Activated naive CD8-positive, alpha-beta T cell treated with anti-CD3 and anti-CD28 coated beads, Interleukin-2, amount 50 U/mL, for 16 hours (primary cell): ENCODE measurements at regions not wholly inside any gene's neighbourhood (a gene's known extent, or its start where the extent isn't known, plus 50 kb on each side); places are given as distances from the start of the nearest gene placed in this dataset.
"Not testable (repeated sequence)": the region's sequence is repeated elsewhere in the genome, so short reads cannot be mapped to it uniquely, and the experiment has no call there.

ENCODE experiments used
- DNase-seq: peaks from one replicate; pipeline ENCODE4 v3.0.0-alpha.2; 2020; ENCODE audit warnings: low read depth, low spot score

DNA sequence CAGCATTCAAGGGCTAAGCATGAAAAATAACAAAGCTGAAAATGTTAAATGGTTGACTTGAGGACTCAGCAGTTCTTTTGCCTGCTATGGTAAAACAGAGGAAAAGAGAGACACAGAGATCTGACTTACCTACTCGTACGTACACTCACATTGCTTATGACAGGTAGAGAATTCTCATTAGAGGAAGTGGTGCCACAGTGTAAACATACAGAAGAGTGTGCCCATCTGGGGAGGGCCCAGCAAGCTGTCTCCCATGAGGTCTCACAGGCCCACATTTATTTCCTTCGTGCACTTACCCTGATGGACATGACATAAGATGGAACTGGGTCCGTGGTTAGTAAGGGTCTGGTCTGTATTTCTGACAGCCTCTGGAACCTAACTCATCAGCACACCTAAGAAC lies 729.1 kb downstream of the BCL11A start:
- DNase-seq: no peak

DNA sequence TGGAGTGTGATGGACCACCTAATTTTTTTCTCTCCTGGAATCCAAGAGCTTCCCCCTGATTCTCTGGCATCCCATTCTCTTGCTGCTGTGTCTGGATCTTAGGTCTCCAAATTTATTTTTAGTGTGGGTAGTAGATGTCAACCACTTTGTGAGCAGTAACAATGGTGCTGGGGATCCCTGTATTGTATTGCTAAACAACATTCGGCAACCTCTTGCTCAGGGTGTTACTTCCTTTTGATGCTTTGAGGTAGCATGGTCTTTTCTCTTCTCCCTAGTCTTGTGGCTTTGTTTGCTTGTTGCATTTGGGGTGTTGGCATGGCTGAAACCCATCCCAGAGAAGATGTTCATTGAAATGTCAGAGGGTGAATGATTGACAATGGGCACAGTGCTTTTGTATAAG lies 737.4 kb downstream of the BCL11A start:
- DNase-seq: no peak

DNA sequence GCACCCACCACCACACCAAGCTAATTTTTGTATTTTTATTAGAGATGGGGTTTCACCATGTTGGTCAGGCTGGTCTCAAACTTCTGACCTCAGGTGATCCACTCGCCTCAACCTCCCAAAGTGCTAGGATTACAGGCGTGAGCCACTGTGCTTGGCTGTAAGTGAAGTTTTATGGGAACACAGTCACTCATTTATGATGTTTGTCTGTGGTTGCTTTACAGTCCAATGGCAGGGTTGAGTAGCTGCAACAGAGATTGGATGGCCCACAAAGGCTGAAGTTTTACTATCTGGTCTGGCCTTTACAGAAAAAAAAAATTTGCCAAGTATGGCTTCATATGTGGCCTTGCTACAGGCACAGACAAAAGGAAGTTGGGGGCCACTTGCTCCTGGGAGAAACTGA lies 743.2 kb downstream of the BCL11A start:
- DNase-seq: not testable (repeated sequence)

DNA sequence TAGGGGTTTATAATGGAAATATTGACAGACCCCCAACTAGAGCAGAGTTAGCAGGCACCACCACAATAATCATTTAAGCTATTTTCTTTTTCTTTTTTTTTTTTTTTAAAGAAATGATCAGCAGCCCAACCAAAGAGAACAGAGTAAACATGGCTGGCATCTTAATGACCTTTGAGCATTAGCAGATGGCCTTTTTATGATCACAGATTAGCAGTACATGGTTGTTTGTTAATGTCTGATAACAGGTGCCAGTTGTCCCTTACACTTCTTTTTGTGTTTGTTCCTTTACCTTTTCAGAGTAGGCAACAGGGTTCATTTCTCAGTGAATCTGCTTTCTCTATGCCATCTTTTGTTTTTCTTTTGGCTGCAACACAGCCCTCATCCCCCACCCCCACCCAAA lies 747.0 kb downstream of the BCL11A start:
- DNase-seq: no peak

DNA sequence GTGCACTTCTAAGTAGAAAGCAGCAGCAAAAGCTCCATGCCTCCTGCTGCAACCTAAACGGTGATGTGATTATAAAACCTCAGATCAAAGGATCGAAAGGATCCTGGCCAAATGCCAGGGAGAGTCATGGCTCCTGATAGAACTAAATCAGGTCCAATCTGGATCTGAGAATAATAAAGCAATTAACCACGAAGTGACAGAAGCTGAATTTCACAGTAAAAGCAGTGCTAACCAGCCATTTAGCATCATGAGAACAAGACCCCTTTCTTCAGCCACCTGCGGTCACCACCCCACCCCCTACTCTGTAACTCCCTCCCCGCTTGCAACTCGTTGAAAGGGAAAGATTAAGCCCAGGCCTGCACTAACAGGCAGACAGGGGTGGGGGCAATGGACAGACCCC lies 748.7 kb downstream of the BCL11A start:
- DNase-seq: no peak

DNA sequence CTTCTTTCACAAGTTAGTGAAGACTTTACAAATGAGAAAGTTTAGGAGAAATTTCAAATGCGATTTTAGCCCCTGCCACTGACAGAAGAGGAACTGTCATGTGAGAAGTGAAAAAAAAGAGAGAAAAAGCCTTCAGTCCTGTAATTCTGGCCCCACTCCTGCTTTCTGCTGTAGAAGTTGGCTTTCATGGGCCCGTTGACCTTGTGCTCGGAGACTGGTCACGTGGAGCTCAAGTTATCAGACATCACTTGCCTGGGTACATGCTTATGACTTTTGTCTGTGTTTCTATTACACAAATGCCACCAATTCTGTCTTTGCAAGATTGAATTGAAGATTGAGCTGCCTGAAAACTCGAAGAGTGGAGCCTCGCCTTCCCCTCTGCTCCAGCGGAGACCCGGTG lies 749.9 kb downstream of the BCL11A start:
- no peak for DNase-seq

DNA sequence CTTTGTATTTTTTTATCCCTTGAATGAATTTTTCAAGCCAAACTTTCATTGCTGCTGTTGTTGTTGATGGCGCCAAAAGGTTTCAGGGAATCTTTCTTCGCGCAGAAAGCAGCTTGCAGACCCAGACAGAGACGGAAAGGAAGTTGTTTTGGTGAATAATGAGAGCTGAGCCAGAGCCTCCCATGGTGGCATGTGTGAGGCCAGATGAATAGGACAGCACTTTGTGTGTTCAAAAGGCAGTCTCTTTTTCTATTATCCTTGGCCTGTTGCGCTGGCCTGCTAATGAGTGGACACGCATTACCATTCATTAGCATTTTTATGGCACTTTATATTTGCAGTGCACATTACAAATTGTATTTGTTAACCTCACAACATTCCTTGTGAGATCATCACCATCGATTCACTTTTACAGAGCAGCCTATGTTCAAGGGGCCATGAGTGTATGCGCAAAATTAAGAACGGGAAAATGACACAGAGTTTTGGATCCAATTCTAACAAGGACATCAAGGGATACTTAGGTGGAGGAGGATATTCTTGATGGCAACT lies 754.7 kb downstream of the BCL11A start:
- no peak for DNase-seq

DNA sequence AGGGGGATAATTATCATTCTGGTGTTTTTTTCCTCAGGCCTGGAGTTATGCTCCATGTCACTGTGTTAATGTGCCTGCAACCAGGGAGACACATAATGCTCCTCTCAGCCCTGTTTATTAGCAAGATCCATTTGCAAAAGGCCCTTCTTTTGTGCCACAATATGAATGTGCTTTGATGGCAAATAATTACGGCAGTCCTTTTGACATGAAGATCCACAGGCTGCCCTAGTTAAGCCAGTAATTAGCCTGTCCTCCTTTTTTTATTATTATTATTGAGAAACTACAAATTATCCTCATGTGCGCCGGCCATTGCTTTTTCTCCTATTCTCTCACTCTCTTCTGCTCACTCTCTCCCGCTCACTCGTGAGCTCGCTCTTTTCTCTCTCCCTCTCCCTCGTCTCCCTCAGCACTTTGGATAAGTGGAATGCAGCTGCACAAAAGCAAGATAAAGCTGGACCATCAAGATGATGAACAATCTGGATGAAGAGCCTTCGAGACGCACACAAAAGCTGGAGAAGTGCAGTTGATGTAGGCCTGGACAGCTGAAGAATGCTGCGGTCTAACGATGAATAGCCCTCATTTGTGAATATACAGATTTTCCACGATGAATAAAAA lies 762.3 kb downstream of the BCL11A start:
- no peak for DNase-seq

DNA sequence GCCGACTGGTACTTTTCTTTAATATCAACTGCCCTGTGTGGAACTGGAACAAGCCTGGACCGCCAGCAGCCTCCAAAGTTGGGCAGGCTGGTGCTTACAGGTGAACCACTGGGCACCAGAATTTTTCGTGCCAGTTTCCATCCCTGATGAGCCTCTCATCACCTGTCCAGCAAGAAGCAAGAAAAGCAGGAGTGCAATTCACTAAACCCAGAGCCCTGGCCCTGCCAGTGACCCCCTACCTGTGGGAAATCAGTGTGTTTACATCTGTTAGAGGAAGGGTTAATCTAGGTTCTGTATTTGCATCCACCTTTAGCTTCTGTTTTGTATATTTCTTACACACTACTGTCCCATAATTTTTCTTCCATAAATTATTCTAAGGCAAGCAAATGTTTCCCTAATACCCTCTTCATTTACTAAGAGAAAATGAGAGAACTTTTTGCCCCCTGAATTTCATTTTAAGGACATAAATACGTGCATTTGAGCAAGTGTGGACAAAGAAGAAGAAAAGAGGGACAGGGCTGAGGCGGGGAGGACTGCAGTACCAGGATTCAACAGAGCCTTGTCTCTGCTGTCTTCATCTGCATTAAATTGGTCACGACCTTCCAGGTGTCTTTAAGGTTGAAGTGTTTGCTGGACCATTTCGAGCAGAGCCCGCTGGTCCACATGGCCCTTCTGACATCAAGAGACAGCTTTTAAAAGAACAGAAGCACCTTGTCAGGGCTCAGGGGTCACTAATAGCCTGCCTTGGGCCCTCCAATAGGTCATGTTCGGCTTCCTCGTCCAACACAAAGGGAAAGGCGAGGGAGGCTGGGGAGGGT lies 763.1 kb downstream of the BCL11A start:
- no peak for DNase-seq

DNA sequence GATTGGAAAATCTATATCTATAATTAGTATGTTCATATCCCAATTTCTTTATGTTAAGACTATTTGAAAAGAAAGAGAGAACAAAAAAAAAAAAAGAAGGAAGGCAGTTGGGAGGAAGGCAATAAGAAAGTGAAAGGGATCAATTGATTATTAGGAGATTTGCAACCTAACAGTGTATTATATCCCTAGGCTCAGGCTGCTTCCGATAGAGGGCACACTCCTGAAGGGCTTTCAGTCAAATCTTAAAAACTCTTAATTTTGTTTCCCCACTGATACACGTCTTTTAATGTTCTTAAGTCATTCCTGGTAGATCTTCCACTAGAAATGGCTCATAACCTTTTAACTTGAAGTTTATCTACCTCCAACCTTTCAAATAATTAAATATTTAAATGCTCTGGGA lies 763.9 kb downstream of the BCL11A start:
- DNase-seq: no peak

DNA sequence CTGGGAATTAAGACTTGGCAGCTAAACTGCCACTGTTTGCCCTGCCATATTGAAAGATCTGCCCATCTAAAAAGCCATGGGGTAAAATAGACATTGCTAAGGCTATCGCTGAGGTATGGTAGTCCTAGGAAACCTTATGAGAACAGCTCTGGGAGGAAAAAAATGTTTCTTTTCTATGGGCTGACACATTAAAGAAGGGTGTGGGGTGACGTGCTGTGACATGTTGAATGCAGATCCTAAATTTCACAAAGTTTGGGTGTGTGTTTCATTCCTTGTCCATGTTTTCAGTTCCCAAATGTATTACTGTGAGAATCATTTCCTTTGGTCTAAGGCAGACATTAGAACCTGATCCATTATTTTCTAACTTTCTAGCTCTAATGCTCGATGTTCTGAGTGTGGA lies 766.4 kb downstream of the BCL11A start:
- DNase-seq: no peak

DNA sequence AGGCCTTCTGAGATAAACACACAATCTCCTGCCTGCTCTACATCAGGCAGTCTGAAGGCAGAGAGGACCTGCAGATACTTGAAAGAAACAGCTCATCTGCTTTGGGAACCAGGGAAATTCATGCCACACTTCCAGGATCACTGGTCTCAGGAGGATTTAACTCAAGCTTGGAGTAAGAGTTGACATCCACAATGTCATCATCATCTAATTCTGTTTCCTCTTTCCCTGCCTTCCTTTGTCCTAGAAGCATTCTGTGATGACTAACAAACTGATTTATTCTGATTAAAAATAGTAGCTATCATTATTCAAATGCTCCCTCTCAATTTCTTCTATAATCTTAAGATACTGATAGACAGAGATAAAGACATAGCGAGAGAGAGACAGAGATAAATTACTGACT lies 766.8 kb downstream of the BCL11A start:
- DNase-seq: no peak

DNA sequence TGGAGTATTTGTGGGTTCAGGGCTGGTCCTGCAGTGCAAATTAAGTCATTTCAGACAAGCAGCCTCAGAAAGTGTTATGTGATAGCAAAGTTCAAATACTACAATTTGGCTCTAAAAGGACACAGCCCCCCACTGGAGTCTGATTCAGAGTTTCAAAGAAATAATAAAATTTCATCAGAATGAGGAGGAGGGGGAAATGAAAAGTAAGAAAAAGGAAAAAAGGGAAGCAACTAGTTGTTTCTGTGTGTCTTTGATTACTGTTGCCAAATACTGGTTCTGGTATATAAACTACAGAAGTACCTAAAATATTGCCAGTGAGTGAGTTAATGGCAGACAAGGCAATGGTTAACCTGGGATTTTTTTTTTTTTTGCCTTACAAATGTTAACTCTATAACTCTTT lies 773.9 kb downstream of the BCL11A start:
- no peak for DNase-seq

DNA sequence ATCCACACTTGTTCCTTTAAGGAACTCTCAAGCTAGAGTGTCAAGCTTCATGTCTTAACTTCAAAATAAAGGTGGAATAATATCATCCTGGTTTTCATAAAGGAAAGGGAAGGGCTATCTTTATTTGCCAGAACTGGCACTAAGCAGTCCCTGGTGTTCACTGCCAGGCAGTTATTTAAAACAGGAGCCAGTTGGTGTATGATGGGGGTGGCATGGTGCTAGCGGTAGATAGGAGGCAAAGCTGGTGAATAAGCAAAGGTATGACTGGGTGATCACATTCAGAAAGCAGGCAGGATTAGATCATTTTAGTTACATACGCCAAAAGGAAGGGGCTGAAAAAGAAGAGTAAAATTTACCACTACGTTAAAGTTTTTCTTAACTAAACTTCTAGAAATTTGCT lies 776.3 kb downstream of the BCL11A start:
- no peak for DNase-seq

DNA sequence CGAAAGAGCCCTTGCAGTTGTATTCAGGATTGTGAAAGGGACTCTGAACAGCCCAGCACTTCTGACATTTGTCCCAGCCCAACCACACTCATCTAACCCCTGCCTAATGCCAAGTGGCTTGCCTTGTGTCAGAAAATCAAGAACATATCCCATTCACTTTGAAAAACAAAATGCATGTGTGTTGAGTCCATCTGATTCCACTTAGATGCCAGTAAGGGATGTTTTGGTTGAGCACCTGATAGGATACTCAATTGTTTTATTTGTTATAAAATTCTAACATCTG lies 776.8 kb downstream of the BCL11A start:
- no peak for DNase-seq

DNA sequence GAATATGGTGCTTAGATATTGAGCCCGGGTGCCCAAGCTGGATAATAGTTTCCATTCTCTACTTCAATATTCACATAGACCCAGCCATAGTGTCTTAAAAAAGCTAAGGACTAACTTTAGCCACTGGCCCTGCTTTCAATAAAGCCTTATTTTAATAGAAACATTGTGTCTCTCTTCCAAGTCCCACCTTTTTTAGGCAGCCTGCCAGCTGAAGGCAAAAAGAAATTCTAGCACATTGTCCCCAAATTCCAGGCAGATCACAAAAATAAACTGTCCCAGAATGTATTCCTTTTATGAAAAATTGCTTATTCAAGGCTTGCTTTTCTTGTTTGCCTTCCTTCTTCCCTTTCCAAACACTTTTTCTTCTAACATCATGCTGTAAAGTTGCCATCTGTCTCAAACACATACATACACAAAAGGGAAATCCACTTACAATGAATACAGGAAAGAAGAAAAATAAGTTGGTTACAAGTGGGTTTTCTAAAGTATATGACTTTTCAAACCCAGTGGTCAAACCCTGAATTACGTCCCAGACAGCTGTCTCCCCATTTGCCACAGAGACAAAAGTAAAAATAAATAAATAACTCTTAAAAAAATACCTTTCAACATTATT lies 778.5 kb downstream of the BCL11A start:
- DNase-seq: no peak

DNA sequence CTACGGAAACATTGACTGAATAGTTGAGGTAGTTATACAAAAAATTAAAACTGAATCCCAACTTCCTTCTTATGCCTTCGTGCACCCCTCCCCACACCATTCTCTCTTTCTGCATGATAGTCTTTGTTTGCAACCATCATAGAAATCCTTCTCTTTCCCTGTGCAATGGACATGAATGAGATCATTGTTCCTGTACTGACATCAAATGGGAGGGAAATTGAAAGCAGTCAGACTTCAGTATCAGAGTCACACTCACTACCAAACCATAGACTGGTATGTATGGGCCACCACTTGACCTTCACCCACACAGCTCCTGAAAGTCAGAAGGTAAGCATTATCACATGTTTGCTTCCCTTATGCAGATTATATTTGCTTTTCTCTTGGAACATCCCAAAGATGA lies 782.8 kb downstream of the BCL11A start:
- DNase-seq: no peak

DNA sequence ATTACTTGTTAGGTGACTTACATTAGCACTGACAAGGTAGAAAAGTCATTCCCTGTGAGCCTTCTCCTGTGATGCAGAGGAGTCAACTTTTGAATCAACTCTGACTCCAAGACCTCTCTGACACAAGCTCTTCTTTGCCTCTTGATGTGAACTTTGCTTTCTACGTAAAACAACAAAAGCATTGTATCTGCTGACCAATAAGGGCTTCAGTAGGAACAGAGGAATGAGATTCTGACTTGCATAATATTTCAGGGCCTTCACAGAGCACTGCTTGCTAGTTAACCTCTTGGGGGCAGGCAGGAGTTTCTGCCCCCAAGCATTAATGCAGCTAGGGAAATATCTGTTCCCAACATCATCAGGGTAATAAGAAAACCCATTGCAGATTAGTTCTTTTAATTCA lies 791.5 kb downstream of the BCL11A start:
- DNase-seq: no peak

DNA sequence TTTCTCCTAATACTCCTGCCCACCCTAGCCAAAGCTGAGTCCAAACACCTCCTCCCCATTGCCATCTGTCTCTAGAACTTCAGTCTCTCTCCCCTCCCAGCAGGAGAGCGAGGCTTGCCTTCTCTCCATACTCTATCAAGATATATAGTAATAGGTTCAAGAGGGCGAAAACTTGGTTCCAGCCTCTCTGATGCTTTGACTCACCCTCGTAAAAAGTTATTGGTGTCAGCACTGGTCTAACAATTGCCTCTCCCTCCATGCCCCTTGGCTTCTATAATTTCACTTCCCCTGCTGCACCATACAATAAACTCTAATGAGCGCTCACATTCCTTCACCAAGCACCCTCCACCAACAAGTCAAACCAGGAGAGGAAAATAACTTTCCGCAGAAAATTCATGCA lies 797.3 kb downstream of the BCL11A start:
- DNase-seq: no peak

DNA sequence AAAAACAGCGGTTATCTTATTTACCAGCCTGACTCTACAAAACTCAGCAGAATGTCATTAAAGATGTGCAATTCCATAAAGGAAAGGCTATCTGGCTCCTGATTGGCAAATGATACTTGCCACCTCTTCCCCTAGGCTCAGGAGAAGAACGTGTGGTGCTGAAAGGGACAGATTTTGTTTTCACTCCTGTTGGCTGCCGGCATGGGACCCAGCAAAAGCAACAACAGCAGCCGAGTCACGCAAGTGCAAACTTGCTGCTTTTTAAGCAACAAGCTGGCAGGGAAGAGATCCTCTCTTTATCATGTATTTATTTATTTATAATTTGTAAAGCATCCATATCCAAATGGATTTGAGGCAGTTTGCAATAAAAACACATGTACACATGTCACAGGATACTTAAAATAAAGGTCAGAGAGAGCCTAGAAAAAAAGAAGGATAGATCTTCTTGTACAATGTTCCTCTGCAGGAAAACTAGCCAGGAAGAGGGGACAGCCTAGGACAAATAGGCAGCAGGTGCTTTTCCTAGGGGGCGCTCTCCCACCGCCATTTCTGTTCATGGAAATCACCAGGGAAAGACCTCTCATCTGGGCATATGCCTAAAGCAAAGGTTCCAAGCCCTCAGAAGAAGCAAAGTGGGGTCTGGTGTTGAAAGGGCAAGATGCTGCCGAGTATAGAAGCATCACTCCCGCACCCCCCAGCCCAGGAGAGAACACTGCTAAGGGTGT lies 799.3 kb downstream of the BCL11A start:
- DNase-seq: no peak

DNA sequence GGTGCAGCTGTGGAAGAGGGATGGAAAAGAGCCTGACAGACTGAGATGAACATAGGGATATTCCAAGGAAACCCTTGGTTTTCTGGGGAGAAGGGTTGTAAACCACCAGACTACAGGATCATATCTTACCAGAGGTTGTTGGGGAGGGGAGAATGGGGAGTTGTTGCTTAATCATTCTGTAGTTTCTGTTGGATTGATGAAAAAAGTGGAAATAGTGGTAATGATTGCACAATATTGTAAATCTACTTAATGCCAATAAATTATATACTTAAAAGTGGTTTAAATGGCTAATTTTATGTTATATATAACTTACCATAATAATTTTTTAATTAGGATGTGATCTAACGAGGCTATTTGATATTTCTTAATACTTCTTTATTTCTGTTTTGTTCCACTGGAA lies 800.9 kb downstream of the BCL11A start:
- no peak for DNase-seq

DNA sequence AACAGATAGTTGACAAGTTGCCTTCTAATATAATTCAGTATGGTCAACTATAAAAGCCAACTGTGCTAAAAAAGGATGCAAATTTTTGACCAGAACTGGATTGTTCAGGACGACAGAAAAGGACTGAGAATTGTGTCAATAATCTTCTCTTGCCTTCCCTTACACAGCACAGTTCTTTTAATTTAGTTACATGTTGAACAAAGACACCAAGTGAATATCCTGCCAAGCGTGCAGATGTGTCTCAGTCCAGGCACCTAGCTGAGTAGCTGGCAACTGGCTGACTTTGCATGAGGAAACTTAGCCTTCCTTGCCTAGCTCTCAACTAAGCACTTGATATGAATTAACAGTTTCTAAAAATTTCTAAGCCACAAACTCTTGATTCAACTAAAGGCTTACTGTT lies 801.4 kb downstream of the BCL11A start:
- no peak for DNase-seq
